ENCODE measurements at regions not wholly inside any gene's neighbourhood (a gene's known extent, or its start where the extent isn't known, plus 50 kb on each side); places are given as distances from the start of the nearest gene placed in this dataset.

GRCh38 chr10:131766096-131766495 is 134.7 kb upstream of the PPP2R2D start:
- DNase-seq (ENCODE audit: low read depth) = no peak

GRCh38 chr10:131767716-131768115 is 133.1 kb upstream of the PPP2R2D start:
- DNase-seq (ENCODE audit: low read depth) = no peak

- no peak for DNase-seq (ENCODE audit: low read depth)
Observed at GRCh38 chr10:131769571-131770410, 131.0 kb upstream of the PPP2R2D start.

GRCh38 chr10:131770946-131771633 is 129.7 kb upstream of the PPP2R2D start:
- no peak for DNase-seq (ENCODE audit: low read depth)

DNA sequence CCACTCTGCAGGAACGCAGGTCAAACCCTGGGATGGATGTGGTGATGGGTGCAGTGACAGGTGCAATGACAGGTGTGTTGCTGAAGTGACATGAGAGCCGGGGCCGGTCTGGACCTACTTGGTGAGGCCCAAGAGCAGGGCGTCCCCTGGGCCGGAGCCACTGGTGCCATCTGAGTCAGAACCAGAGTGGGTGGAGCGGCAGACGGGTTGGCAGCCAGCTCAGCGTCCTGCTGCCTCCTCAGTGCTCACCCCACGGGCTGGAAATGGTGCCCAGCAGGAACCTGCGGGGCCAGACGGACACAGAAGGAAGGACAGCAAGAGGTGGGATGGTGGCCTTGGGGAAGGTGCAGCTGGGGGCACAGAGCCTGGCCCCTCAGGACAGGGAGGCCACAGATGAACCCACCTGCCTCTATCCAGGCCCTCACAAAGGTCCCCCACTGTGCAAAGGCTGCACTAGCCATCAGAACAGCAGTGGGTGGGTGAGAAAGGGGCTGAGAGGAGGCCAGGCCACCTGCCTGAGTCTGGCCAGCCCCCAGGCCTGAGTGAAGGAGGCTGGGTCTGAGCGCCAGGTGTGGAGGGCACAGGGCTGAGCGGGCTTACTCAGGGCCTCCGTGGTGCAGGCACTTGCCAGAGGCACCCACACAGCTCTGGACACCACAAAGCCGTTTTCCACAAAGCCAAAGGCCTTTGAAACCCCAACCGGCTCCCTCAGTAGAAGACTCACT is 129.0 kb upstream of the PPP2R2D start:
- no peak for DNase-seq (ENCODE audit: low read depth)

DNA sequence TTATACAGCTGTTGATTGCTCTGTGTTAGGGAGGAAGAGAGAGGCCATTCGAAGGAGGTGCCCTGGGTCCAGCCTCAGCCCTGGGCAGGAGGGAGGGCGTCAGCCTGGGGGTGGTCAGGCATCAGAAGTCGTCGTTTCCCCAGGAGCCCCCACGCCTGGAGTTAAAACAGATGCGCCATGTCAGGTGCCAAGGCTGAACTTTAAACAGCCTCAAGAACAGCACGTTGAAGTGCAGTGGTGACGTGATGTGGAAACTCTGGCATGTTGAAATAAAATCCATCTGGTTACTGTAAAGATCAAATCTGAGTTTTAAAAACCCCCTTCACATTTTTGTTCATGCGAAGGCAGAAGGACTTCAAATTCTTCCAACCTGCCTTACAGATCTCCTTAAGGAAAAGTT is 128.4 kb upstream of the PPP2R2D start:
- DNase-seq (ENCODE audit: low read depth) = no peak

- no peak for DNase-seq (ENCODE audit: low read depth)
Observed at GRCh38 chr10:131773370-131774343, 127.2 kb upstream of the PPP2R2D start.

GRCh38 chr10:131774681-131775085 is 126.1 kb upstream of the PPP2R2D start:
- DNase-seq (ENCODE audit: low read depth) = no peak

- no peak for DNase-seq (ENCODE audit: low read depth)
Observed at GRCh38 chr10:131775433-131775832, 125.4 kb upstream of the PPP2R2D start.

DNA sequence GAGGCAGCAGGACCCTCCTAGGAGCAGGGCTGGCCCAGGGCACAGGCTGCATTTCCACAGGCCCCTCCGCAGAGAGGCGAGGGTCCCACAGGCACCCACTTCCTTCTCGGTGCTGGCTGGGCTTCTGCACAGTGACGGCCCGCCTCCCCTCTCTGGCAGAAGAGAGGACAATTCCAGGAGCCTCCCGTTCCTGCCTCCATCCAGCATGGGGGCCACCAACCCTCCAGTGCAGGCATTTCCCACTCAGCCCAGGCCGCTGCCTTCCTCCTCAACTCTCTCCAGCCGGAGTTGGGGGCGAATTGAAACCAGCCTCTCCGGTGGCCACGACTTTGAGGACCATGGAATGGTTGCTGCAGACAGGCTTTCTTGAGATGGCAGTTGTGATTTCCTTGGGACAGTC is 125.0 kb upstream of the PPP2R2D start:
- DNase-seq (ENCODE audit: low read depth) = no peak

DNA sequence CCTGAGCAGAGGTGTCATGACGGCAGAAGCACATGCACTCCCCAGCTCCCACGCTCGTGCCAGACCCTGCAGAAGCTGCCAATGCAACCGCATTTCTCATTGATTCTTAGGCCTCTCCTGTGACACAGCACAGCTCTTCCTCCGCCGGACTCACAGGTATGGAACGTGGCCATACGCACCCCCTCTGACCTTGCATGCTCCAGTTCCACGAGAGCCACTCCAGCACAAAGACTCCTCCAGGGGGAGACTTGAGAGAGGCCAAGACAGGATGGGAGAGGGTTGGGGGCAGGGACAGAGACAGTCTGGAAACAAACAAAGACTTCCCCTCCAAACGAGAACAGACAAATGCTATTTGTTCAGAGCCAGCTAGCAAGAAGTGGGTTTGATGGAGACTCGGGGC is 124.3 kb upstream of the PPP2R2D start:
- DNase-seq (ENCODE audit: low read depth) = no peak

- DNase-seq (ENCODE audit: low read depth) = no peak
Observed at GRCh38 chr10:131777162-131777561, 123.6 kb upstream of the PPP2R2D start.

DNA sequence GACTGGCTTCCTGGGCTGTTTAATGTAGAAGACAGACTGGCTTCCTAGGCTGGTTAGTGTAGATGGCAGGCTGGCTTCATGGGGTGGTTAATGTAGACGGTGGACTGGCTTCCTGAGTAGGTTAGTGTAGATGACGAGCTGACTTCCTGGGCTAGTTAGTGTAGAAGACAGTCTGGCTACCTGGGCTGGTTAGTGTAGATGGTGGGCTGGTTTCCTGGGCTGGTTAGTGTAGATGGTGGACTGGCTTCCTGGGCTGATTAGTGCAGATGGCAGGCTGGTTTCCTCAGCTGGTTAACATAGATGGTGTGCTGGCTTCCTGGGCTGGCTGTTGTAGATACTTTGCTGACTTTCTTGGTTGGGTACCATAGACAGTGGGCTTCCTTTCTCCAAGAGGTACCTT is 122.9 kb upstream of the PPP2R2D start:
- no peak for DNase-seq (ENCODE audit: low read depth)

DNA sequence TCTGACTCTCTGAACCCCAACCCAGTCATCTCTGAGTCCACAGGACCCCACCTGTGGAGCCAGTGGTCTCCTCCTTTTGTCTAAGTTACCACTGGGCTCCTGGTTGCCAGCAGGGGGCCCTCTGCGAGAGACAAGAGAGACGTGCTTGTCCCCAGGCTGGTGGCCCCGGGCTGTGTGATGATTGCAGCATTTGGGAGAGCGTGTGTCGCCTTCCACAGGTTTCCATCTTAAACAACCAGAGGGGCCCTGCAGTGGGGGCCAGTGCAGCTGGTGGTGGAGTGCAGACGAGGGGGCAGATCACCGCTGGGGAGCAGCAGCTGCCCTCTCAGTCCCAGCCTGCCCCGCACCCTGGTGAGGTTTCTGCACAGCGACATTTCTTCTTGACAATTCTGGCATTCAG is 122.4 kb upstream of the PPP2R2D start:
- no peak for DNase-seq (ENCODE audit: low read depth)

DNA sequence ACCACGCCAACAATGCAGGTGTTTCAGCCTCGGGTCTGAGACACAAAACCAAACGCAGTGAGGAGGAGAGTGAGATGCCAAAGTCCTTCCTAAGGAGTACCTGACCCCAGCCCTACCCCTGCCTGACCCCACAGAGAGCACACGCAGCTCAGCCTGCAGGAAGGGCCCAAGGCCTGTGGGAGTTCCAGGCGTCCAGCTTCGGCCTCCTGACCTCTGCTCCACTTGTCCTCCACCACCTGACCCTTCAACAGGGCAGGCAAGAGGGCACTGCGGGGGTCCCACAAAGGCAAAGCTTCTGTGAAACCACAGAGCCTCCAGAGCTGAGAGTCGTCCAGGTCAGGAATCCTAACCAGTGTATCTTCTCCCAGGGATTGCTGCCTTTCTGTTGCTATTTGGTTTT is 122.0 kb upstream of the PPP2R2D start:
- no peak for DNase-seq (ENCODE audit: low read depth)

DNA sequence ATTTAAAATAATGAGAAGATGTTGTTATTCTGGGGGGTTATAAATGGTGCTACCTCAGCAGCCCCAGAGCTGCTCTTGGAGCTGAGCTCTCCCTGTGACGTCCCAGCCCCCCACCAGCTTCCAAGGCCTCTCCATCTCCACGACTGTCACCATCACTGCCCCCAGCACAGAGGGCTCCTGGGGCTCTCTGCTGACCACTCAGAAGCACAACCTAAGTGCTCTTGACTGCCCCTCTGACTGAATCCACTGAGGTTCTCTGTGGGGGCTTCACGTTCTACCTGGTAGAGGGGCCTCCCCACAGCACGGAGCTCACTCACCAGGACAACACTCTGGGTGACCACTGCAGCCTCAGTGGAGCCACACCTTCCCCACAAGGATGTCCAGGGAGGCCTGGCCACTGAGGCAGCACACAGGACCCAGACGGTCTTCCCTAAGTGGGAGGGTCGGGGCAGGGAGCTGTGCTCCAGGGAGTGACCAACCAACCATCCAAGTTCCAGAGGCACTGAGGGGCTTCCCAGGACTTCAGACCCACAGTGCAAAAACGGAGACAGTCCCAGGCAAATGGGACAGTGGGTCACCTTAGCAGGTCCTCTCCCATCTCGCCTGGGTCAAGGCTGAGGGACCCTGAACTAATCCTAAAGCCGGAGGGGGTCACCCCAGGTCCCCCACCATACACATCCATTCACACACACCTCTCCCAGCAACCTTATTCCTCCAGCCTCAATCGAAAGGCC is 121.0 kb upstream of the PPP2R2D start:
- no peak for DNase-seq (ENCODE audit: low read depth)

- DNase-seq (ENCODE audit: low read depth) = no peak
Observed at GRCh38 chr10:131781076-131781475, 119.7 kb upstream of the PPP2R2D start.

DNA sequence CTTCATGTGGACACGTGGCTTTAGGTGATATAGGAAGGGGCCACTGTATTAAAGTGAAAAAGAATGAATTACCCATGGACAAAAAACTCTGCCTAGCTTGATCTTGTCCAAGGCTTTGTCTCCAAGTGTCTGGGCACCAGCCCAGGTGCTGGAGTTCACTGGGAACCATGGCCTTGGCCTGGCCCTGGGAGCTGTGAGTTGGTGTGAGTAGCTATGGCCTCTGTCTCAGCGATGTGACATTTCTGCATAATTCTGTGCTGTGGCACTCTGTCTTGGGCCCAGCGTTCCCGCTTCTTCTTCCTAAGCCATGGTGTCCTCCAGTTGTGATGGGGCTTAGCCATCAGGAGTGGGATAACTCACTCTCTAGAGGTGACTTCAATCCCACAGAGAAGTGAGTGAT is 119.0 kb upstream of the PPP2R2D start:
- DNase-seq (ENCODE audit: low read depth) = no peak

GRCh38 chr10:131784363-131785120 is 116.3 kb upstream of the PPP2R2D start:
- no peak for DNase-seq (ENCODE audit: low read depth)

DNA sequence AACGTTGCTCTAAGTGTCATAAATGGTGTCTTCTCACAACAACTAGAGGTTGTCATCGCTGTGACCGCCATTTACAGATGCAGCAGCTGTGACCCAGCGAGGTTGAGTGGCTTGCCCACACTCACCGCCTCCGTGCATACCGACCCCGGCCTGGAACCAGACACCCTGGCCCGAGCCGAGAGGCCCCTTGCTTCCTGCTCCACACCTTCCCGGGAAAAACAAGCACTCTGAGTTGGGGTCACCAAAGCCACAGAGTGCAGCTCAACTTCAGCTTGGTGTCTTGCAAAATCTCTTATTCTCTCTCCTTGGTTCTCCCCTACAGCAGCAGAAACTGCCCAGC is 115.7 kb upstream of the PPP2R2D start:
- DNase-seq (ENCODE audit: low read depth) = no peak
